GM18873 (cell line): ENCODE measurements at regions not wholly inside any gene's neighbourhood (a gene's known extent, or its start where the extent isn't known, plus 50 kb on each side); places are given as distances from the start of the nearest gene placed in this dataset.

ENCODE experiments used
- ATAC-seq: cut with Tn5 transposase; IDR thresholded peaks from one replicate; pipeline ENCODE4 v1.9.1; 2021; ENCODE audit warnings: mild to moderate bottlenecking, moderate library complexity, moderate number of reproducible peaks; ENCODE audit not compliant: unreplicated experiment, low FRiP score

- no peak for ATAC-seq
Measured at GRCh38 chr2:13066676-13067075, 349.9 kb downstream of the TRIB2 start.

GRCh38 chr2:13067508-13067907 is 350.8 kb downstream of the TRIB2 start:
- no peak for ATAC-seq

- ATAC-seq, result no peak
Measured at GRCh38 chr2:13089971-13090370, 373.2 kb downstream of the TRIB2 start.

GRCh38 chr2:13091455-13091854 is 374.7 kb downstream of the TRIB2 start:
- ATAC-seq, result no peak

GRCh38 chr2:13091861-13092378 is 375.2 kb downstream of the TRIB2 start:
- no peak for ATAC-seq

- no peak for ATAC-seq
Measured at GRCh38 chr2:13093416-13093991, 376.8 kb downstream of the TRIB2 start.

GRCh38 chr2:13102397-13103063 is 385.8 kb downstream of the TRIB2 start:
- ATAC-seq, result no peak

- no peak for ATAC-seq
Measured at GRCh38 chr2:13103151-13103550, 386.4 kb downstream of the TRIB2 start.

- ATAC-seq, result no peak
Measured at GRCh38 chr2:13103778-13104493, 387.2 kb downstream of the TRIB2 start.

GRCh38 chr2:13104723-13105122 is 388.0 kb downstream of the TRIB2 start:
- ATAC-seq, result no peak

- no peak for ATAC-seq
Measured at GRCh38 chr2:13106302-13106701, 389.6 kb downstream of the TRIB2 start.

- ATAC-seq, result no peak
Measured at GRCh38 chr2:13109516-13109915, 392.8 kb downstream of the TRIB2 start.

- no peak for ATAC-seq
Measured at GRCh38 chr2:13110825-13111224, 394.1 kb downstream of the TRIB2 start.

- no peak for ATAC-seq
Measured at GRCh38 chr2:13113002-13113401, 396.3 kb downstream of the TRIB2 start.

GRCh38 chr2:13114391-13114790 is 397.7 kb downstream of the TRIB2 start:
- ATAC-seq, result no peak

GRCh38 chr2:13115643-13116042 is 398.9 kb downstream of the TRIB2 start:
- no peak for ATAC-seq

GRCh38 chr2:13121096-13121495 is 404.4 kb downstream of the TRIB2 start:
- no peak for ATAC-seq

- ATAC-seq, result no peak
Measured at GRCh38 chr2:13128139-13128538, 411.4 kb downstream of the TRIB2 start.

GRCh38 chr2:13135369-13135768 is 418.6 kb downstream of the TRIB2 start:
- ATAC-seq, result no peak

- ATAC-seq, result no peak
Measured at GRCh38 chr2:13135856-13136255, 419.1 kb downstream of the TRIB2 start.

- ATAC-seq, result no peak
Measured at GRCh38 chr2:13137679-13138078, 420.9 kb downstream of the TRIB2 start.

- ATAC-seq, result no peak
Measured at GRCh38 chr2:13141315-13141714, 424.6 kb downstream of the TRIB2 start.
